HEK293 (cell line): ENCODE measurements at regions not wholly inside any gene's neighbourhood (a gene's known extent, or its start where the extent isn't known, plus 50 kb on each side); places are given as distances from the start of the nearest gene placed in this dataset.

ENCODE experiments used
- CTCF ChIA-PET: fragments of 350-600 bp; formaldehyde crosslinking; extraction: SDS; loops from one replicate; lab custom pipeline; 2021; ENCODE audit warnings: antibody characterized with exemption; lab: Yijun Ruan, JAX
- POLR2A ChIA-PET: fragments of 300-600 bp; formaldehyde crosslinking; extraction: SDS; loops from one replicate; lab custom pipeline; 2020; ENCODE audit warnings: antibody characterized with exemption, inconsistent platforms; lab: Yijun Ruan, JAX
- H3K27ac ChIP-seq: fragments of 200-500 bp; sonication (Bioruptor generic); 2 replicates; pipeline ENCODE4 v1.5.1; 2014; ENCODE audit warnings: low read depth, low read length, control low read depth, inconsistent platforms; ENCODE audit errors: extremely low read depth
- H3K36me3 ChIP-seq, 2 experiments: fragments of 200-500 bp in 1 of 2; sonication (Bioruptor generic) in 1 of 2; 1 replicate in 1 of 2; 2 replicates in 1 of 2; pipeline ENCODE4 v1.5.1; 2014 to 2017; ENCODE audit warnings: inconsistent platforms in 2 of 2, low read length in 2 of 2; ENCODE audit not compliant: control insufficient read depth in 2 of 2, insufficient read depth in 1 of 2
- H3K4me1 ChIP-seq: fragments of 200-500 bp; sonication (Bioruptor generic); 2 replicates; pipeline ENCODE4 v1.5.1; 2014; ENCODE audit warnings: mild to moderate bottlenecking, low read length, inconsistent platforms; ENCODE audit not compliant: control insufficient read depth, insufficient read depth
- H3K4me3 ChIP-seq: 2 replicates; pipeline ENCODE4 v1.5.1; 2011; ENCODE audit warnings: low read depth, mild to moderate bottlenecking, control low read depth, low read length, moderate library complexity
- H3K9me3 ChIP-seq: fragments of 200-500 bp; sonication (Bioruptor generic); 2 replicates; pipeline ENCODE4 v1.5.1; 2014; ENCODE audit warnings: low read depth, low read length, inconsistent platforms; ENCODE audit not compliant: control insufficient read depth, insufficient read depth
- ATF2 ChIP-seq: fragments of 450-650 bp; formaldehyde crosslinking; IDR thresholded peaks from 2 replicates; pipeline ENCODE4 v1.5.1; 2016; ENCODE audit warnings: missing biosample characterization, missing genetic modification characterization, low read depth
- HOXD13 ChIP-seq: sonication (generic); formaldehyde crosslinking; IDR thresholded peaks from 2 replicates; pipeline ENCODE4 v1.8.0; 2022; ENCODE audit warnings: missing genetic modification reagents, borderline replicate concordance
- MZF1 ChIP-seq: fragments of 450-650 bp; formaldehyde crosslinking; IDR thresholded peaks from 2 replicates; pipeline ENCODE4 v1.5.1; 2017; ENCODE audit warnings: missing biosample characterization, missing genetic modification characterization, borderline replicate concordance
- OSR2 ChIP-seq: fragments of 450-650 bp; formaldehyde crosslinking; IDR thresholded peaks from 2 replicates; pipeline ENCODE4 v1.5.1; 2016; ENCODE audit warnings: missing biosample characterization, missing genetic modification characterization
- OVOL3 ChIP-seq: fragments of 450-650 bp; formaldehyde crosslinking; IDR thresholded peaks from 2 replicates; pipeline ENCODE4 v1.5.1; 2016; ENCODE audit warnings: missing biosample characterization, missing genetic modification characterization
- ZNF10 ChIP-seq: fragments of 450-650 bp; formaldehyde crosslinking; IDR thresholded peaks from 2 replicates; pipeline ENCODE4 v1.5.1; 2017; ENCODE audit warnings: missing biosample characterization, missing genetic modification characterization
- ZNF121 ChIP-seq: fragments of 450-650 bp; formaldehyde crosslinking; IDR thresholded peaks from 2 replicates; pipeline ENCODE4 v1.5.1; 2016; ENCODE audit warnings: missing biosample characterization, missing genetic modification characterization
- ZNF169 ChIP-seq: fragments of 450-650 bp; formaldehyde crosslinking; IDR thresholded peaks from 2 replicates; pipeline ENCODE4 v1.5.1; 2016; ENCODE audit warnings: missing biosample characterization, missing genetic modification characterization
- ZNF221 ChIP-seq: fragments of 450-650 bp; formaldehyde crosslinking; IDR thresholded peaks from 2 replicates; pipeline ENCODE4 v1.5.1; 2017; ENCODE audit warnings: missing biosample characterization, missing genetic modification characterization, borderline replicate concordance
- ZNF354C ChIP-seq: fragments of 450-650 bp; formaldehyde crosslinking; IDR thresholded peaks from 2 replicates; pipeline ENCODE4 v1.5.1; 2016; ENCODE audit warnings: missing biosample characterization, missing genetic modification characterization, low read depth, borderline replicate concordance
- ZNF391 ChIP-seq: fragments of 450-650 bp; formaldehyde crosslinking; IDR thresholded peaks from 2 replicates; pipeline ENCODE4 v1.5.1; 2016; ENCODE audit warnings: low read depth, missing biosample characterization, missing genetic modification characterization, borderline replicate concordance
- ZNF394 ChIP-seq: fragments of 450-650 bp; formaldehyde crosslinking; IDR thresholded peaks from 2 replicates; pipeline ENCODE4 v1.5.1; 2016; ENCODE audit warnings: missing biosample characterization, missing genetic modification characterization, mild to moderate bottlenecking, moderate library complexity, borderline replicate concordance
- ZNF623 ChIP-seq: fragments of 450-650 bp; formaldehyde crosslinking; IDR thresholded peaks from 2 replicates; pipeline ENCODE4 v1.5.1; 2016; ENCODE audit warnings: missing biosample characterization, missing genetic modification characterization
- ZNF677 ChIP-seq: fragments of 450-650 bp; IDR thresholded peaks from 2 replicates; pipeline ENCODE4 v1.5.0; 2018; ENCODE audit warnings: missing biosample characterization, mild to moderate bottlenecking, missing genetic modification characterization, moderate library complexity
- ZNF777 ChIP-seq: fragments of 450-650 bp; formaldehyde crosslinking; IDR thresholded peaks from 2 replicates; pipeline ENCODE4 v1.5.1; 2017; ENCODE audit warnings: missing biosample characterization, missing genetic modification characterization, borderline replicate concordance
- ZSCAN16 ChIP-seq: fragments of 450-650 bp; formaldehyde crosslinking; IDR thresholded peaks from 2 replicates; pipeline ENCODE4 v1.5.1; 2016; ENCODE audit warnings: missing biosample characterization, missing genetic modification characterization
- ZSCAN23 ChIP-seq: fragments of 450-650 bp; formaldehyde crosslinking; IDR thresholded peaks from 2 replicates; pipeline ENCODE4 v1.5.1; 2016; ENCODE audit warnings: missing biosample characterization, missing genetic modification characterization
- ZSCAN30 ChIP-seq: fragments of 450-650 bp; IDR thresholded peaks from 2 replicates; pipeline ENCODE4 v1.5.1; 2018; ENCODE audit warnings: missing biosample characterization, mild to moderate bottlenecking, missing genetic modification characterization, moderate library complexity
- TF ChIP-seq, protein P1 (sequence below): fragments of 450-650 bp; formaldehyde crosslinking; IDR thresholded peaks from 2 replicates; pipeline ENCODE4 v1.5.1; 2016; ENCODE audit warnings: missing biosample characterization, missing genetic modification characterization

DNA sequence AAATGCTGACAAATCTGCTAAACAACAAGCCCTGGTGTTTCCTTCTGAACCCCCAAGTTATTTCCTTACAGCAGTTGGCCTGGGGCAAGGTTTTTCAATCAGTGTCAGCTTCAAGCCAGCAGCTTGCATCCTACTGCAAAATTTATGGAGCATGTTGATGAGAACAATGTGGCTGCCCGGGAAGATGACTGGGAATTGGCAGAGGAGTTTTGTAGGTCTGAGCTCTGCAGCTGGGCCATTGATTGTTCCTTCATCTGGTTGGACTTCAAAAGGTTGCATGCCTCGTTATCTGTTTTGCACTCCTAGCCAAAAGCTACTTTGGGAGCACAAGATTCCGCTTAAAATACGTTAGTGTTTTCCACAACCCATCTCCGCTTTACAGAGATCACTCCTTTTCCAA is 1030.3 kb upstream of the LCORL start:
- TF ChIP-seq ZNF391 (no peak), ZSCAN30 (tag by site-specific recombination) (no peak), ZNF677 (tag by site-specific recombination) (no peak), ZNF10 (tag by site-specific recombination) (no peak), ZNF777 (tag by site-specific recombination) (no peak), ATF2 (no peak), ZNF221 (tag by site-specific recombination) (no peak), ZNF121 (tag by site-specific recombination) (no peak), ZNF354C (tag by site-specific recombination) (no peak), HOXD13 (CRISPR knock-in tag) (no peak), ZNF394 (tag by site-specific recombination) (no peak), MZF1 (tag by site-specific recombination) (no peak), ZSCAN16 (tag by site-specific recombination) (no peak), OSR2 (tag by site-specific recombination) (no peak), ZNF623 (tag by site-specific recombination) (no peak), ZSCAN23 (tag by site-specific recombination) (no peak), OVOL3 (tag by site-specific recombination) (no peak)
- TF ChIP-seq, protein P1, sequence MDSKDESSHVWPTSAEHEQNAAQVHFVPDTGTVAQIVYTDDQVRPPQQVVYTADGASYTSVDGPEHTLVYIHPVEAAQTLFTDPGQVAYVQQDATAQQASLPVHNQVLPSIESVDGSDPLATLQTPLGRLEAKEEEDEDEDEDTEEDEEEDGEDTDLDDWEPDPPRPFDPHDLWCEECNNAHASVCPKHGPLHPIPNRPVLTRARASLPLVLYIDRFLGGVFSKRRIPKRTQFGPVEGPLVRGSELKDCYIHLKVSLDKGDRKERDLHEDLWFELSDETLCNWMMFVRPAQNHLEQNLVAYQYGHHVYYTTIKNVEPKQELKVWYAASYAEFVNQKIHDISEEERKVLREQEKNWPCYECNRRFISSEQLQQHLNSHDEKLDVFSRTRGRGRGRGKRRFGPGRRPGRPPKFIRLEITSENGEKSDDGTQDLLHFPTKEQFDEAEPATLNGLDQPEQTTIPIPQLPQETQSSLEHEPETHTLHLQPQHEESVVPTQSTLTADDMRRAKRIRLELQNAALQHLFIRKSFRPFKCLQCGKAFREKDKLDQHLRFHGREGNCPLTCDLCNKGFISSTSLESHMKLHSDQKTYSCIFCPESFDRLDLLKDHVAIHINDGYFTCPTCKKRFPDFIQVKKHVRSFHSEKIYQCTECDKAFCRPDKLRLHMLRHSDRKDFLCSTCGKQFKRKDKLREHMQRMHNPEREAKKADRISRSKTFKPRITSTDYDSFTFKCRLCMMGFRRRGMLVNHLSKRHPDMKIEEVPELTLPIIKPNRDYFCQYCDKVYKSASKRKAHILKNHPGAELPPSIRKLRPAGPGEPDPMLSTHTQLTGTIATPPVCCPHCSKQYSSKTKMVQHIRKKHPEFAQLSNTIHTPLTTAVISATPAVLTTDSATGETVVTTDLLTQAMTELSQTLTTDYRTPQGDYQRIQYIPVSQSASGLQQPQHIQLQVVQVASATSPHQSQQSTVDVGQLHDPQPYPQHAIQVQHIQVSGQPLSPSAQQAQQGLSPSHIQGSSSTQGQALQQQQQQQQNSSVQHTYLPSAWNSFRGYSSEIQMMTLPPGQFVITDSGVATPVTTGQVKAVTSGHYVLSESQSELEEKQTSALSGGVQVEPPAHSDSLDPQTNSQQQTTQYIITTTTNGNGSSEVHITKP (tag by site-specific recombination): no peak
- CTCF ChIA-PET: interaction anchor here (0.6 kb wide), 1 partner anchor 72 kb away, joined by 3 read pairs; no protein-coding TSS in a partner anchor

DNA sequence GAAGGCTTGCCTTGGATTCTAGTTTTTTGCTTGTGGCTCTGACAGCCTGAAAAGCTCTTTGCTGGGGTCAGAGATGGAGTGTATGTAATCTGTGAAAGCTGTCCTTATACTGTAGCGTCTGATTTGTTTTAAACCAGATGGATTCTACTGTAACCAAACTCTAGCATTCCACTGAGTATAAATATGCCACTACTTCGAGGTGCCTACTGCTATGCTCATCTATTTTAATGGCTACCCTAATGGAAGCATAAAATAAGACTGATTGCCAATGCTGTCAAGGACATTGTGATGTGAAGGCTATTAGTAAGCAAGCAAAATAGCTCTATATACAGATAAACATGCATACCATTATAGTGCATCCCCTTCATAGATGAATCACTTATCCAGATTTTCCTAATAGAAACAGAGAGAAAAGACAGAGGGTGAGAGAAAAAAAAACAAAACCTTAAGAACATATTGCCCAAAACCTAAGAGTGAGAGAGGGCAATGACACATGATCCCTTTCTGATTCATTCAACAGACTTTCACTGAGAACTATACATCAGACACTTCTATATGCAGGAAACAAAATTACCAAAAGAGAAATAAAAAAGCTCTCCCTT is 1025.8 kb upstream of the LCORL start:
- no peak overlapping the region for H3K4me3 ChIP-seq
- CTCF ChIA-PET: no interaction called here
- no peaks in the 10 kb centered on the region for H3K9me3 ChIP-seq
- no peak for TF ChIP-seq ZNF169 (tag by site-specific recombination)
- H3K4me1 ChIP-seq: 0 out of 2 replicates have a peak, but pooled peaks cover 2% of the 10 kb centered on the region
- POLR2A ChIA-PET: no interaction called here
- H3K36me3 ChIP-seq: no peaks in the 10 kb centered on the region
- no peak overlapping the region for H3K27ac ChIP-seq

More for the DNA sequence above, 1030.3 kb upstream of the LCORL start:
- Histone ChIP-seq H3K4me3 (no peak overlapping the region), H3K9me3 (no peaks in the 10 kb centered on the region), H3K4me1 (0 out of 2 replicates have a peak, but pooled peaks cover 2% of the 10 kb centered on the region), H3K36me3 (no peaks in the 10 kb centered on the region), H3K27ac (no peak overlapping the region)
- POLR2A ChIA-PET: no interaction called here
